ENCODE measurements at regions not wholly inside any gene's neighbourhood (a gene's known extent, or its start where the extent isn't known, plus 50 kb on each side); places are given as distances from the start of the nearest gene placed in this dataset.

- DNase-seq (no peak), ATAC-seq (no peak)
- no peaks in the 10 kb centered on the region for H3K4me1 Mint-ChIP-seq
- peaks cover 22% of the 10 kb centered on the region for H3K9me3 Mint-ChIP-seq
- H3K27me3 Mint-ChIP-seq, result no peaks in the 10 kb centered on the region
- H3K27ac Mint-ChIP-seq, result no peak overlapping the region
- no peak overlapping the region for H3K4me3 Mint-ChIP-seq
- no peaks in the 10 kb centered on the region for H3K36me3 Mint-ChIP-seq (ENCODE audit: low read depth)
Observed at GRCh38 chr5:4078544-4078943, 482.9 kb downstream of the IRX1 start.

GRCh38 chr5:4079831-4080230 is 484.2 kb downstream of the IRX1 start:
- Mint-ChIP-seq H3K4me3 (no peak overlapping the region), H3K36me3 (ENCODE audit: low read depth) (no peaks in the 10 kb centered on the region), H3K9me3 (peaks cover 22% of the 10 kb centered on the region), H3K27ac (no peak overlapping the region), H3K27me3 (no peaks in the 10 kb centered on the region), H3K4me1 (no peaks in the 10 kb centered on the region)
- DNase-seq, result no peak
- no peak for ATAC-seq

- Mint-ChIP-seq H3K36me3 (ENCODE audit: low read depth) (no peaks in the 10 kb centered on the region), H3K4me1 (no peaks in the 10 kb centered on the region), H3K4me3 (no peak overlapping the region), H3K27ac (no peak overlapping the region), H3K27me3 (no peaks in the 10 kb centered on the region), H3K9me3 (peaks cover 18% of the 10 kb centered on the region)
- DNase-seq (no peak), ATAC-seq (no peak)
Observed at GRCh38 chr5:4080370-4080769, 484.7 kb downstream of the IRX1 start.

GRCh38 chr5:4081059-4081458 is 485.4 kb downstream of the IRX1 start:
- Mint-ChIP-seq H3K4me1 (no peaks in the 10 kb centered on the region), H3K4me3 (no peak overlapping the region), H3K27ac (no peak overlapping the region), H3K9me3 (peaks cover 16% of the 10 kb centered on the region), H3K36me3 (ENCODE audit: low read depth) (no peaks in the 10 kb centered on the region), H3K27me3 (no peaks in the 10 kb centered on the region)
- no peak for DNase-seq
- ATAC-seq, result no peak

GRCh38 chr5:4081466-4081865 is 485.8 kb downstream of the IRX1 start:
- Mint-ChIP-seq H3K27me3 (no peaks in the 10 kb centered on the region), H3K4me3 (no peak overlapping the region), H3K4me1 (no peaks in the 10 kb centered on the region), H3K9me3 (peaks cover 15% of the 10 kb centered on the region), H3K36me3 (ENCODE audit: low read depth) (no peaks in the 10 kb centered on the region), H3K27ac (no peak overlapping the region)
- DNase-seq (no peak), ATAC-seq (no peak)

- no peak for ATAC-seq
- Mint-ChIP-seq H3K4me3 (no peak overlapping the region), H3K27me3 (no peaks in the 10 kb centered on the region), H3K36me3 (ENCODE audit: low read depth) (no peaks in the 10 kb centered on the region), H3K27ac (no peak overlapping the region), H3K4me1 (no peaks in the 10 kb centered on the region), H3K9me3 (peaks cover 8% of the 10 kb centered on the region)
- no peak for DNase-seq
Observed at GRCh38 chr5:4082966-4083564, 487.4 kb downstream of the IRX1 start.

GRCh38 chr5:4083591-4084337 is 488.1 kb downstream of the IRX1 start:
- Mint-ChIP-seq H3K9me3 (peaks cover 8% of the 10 kb centered on the region), H3K4me3 (no peak overlapping the region), H3K27ac (no peak overlapping the region), H3K4me1 (no peaks in the 10 kb centered on the region), H3K27me3 (no peaks in the 10 kb centered on the region), H3K36me3 (ENCODE audit: low read depth) (no peaks in the 10 kb centered on the region)
- DNase-seq (no peak), ATAC-seq (no peak)

- Mint-ChIP-seq H3K4me1 (no peaks in the 10 kb centered on the region), H3K9me3 (peaks cover 3% of the 10 kb centered on the region), H3K27ac (no peak overlapping the region), H3K4me3 (no peak overlapping the region), H3K27me3 (no peaks in the 10 kb centered on the region), H3K36me3 (ENCODE audit: low read depth) (no peaks in the 10 kb centered on the region)
- no peak for DNase-seq
- no peak for ATAC-seq
Observed at GRCh38 chr5:4086081-4086480, 490.4 kb downstream of the IRX1 start.

GRCh38 chr5:4087110-4087509 is 491.5 kb downstream of the IRX1 start:
- no peak for DNase-seq
- H3K4me1 Mint-ChIP-seq, result no peaks in the 10 kb centered on the region
- H3K4me3 Mint-ChIP-seq, result no peak overlapping the region
- H3K36me3 Mint-ChIP-seq (ENCODE audit: low read depth), result no peaks in the 10 kb centered on the region
- no peak for ATAC-seq
- H3K9me3 Mint-ChIP-seq, result peaks cover 4% of the 10 kb centered on the region
- no peak overlapping the region for H3K27ac Mint-ChIP-seq
- no peaks in the 10 kb centered on the region for H3K27me3 Mint-ChIP-seq

- ATAC-seq, result no peak
- H3K27me3 Mint-ChIP-seq, result no peaks in the 10 kb centered on the region
- H3K9me3 Mint-ChIP-seq, result peaks cover 4% of the 10 kb centered on the region
- DNase-seq, result no peak
- H3K36me3 Mint-ChIP-seq (ENCODE audit: low read depth), result no peaks in the 10 kb centered on the region
- no peak overlapping the region for H3K4me3 Mint-ChIP-seq
- H3K27ac Mint-ChIP-seq, result no peak overlapping the region
- no peaks in the 10 kb centered on the region for H3K4me1 Mint-ChIP-seq
Observed at GRCh38 chr5:4089087-4089486, 493.5 kb downstream of the IRX1 start.

GRCh38 chr5:4093236-4093635 is 497.6 kb downstream of the IRX1 start:
- Mint-ChIP-seq H3K27me3 (no peaks in the 10 kb centered on the region), H3K27ac (no peak overlapping the region), H3K9me3 (peaks cover 9% of the 10 kb centered on the region), H3K4me3 (no peak overlapping the region), H3K4me1 (no peaks in the 10 kb centered on the region), H3K36me3 (ENCODE audit: low read depth) (no peaks in the 10 kb centered on the region)
- ATAC-seq (no peak), DNase-seq (no peak)

GRCh38 chr5:4093970-4094369 is 498.3 kb downstream of the IRX1 start:
- Mint-ChIP-seq H3K4me1 (no peaks in the 10 kb centered on the region), H3K36me3 (ENCODE audit: low read depth) (no peaks in the 10 kb centered on the region), H3K4me3 (no peak overlapping the region), H3K27ac (no peak overlapping the region), H3K9me3 (peaks cover 9% of the 10 kb centered on the region), H3K27me3 (no peaks in the 10 kb centered on the region)
- DNase-seq, result no peak
- ATAC-seq, result no peak

GRCh38 chr5:4095918-4096630 is 500.4 kb downstream of the IRX1 start:
- no peaks in the 10 kb centered on the region for H3K36me3 Mint-ChIP-seq (ENCODE audit: low read depth)
- H3K27me3 Mint-ChIP-seq, result no peaks in the 10 kb centered on the region
- ATAC-seq (no peak), DNase-seq (no peak)
- H3K4me1 Mint-ChIP-seq, result no peaks in the 10 kb centered on the region
- H3K9me3 Mint-ChIP-seq, result peaks cover 6% of the 10 kb centered on the region
- no peak overlapping the region for H3K27ac Mint-ChIP-seq
- H3K4me3 Mint-ChIP-seq, result no peak overlapping the region

GRCh38 chr5:4097199-4097598 is 501.6 kb downstream of the IRX1 start:
- Mint-ChIP-seq H3K27me3 (no peaks in the 10 kb centered on the region), H3K27ac (no peak overlapping the region), H3K4me3 (no peak overlapping the region), H3K4me1 (no peaks in the 10 kb centered on the region), H3K9me3 (peaks cover 6% of the 10 kb centered on the region), H3K36me3 (ENCODE audit: low read depth) (no peaks in the 10 kb centered on the region)
- DNase-seq (no peak), ATAC-seq (no peak)

- no peaks in the 10 kb centered on the region for H3K4me1 Mint-ChIP-seq
- H3K27me3 Mint-ChIP-seq, result no peaks in the 10 kb centered on the region
- peaks cover 6% of the 10 kb centered on the region for H3K9me3 Mint-ChIP-seq
- H3K4me3 Mint-ChIP-seq, result no peak overlapping the region
- no peaks in the 10 kb centered on the region for H3K36me3 Mint-ChIP-seq (ENCODE audit: low read depth)
- DNase-seq, result no peak
- no peak for ATAC-seq
- H3K27ac Mint-ChIP-seq, result no peak overlapping the region
Observed at GRCh38 chr5:4098226-4098625, 502.6 kb downstream of the IRX1 start.

All from activated naive CD8-positive, alpha-beta T cell treated with anti-CD3 and anti-CD28 coated beads, Interleukin-2, amount 50 U/mL, for 24 hours (primary cell).